ENCODE measurements at regions not wholly inside any gene's neighbourhood (a gene's known extent, or its start where the extent isn't known, plus 50 kb on each side); places are given as distances from the start of the nearest gene placed in this dataset.
"Not testable (repeated sequence)": the region's sequence is repeated elsewhere in the genome, so short reads cannot be mapped to it uniquely, and the experiment has no call there.

GRCh38 chr12:89053817-89054216 is 298.5 kb downstream of the DUSP6 start:
- DNase-seq = not testable (repeated sequence)

GRCh38 chr12:89051065-89051677 is 301.1 kb downstream of the DUSP6 start:
- DNase-seq = peak; percentile 39

- no peak for DNase-seq
Observed at GRCh38 chr12:89047856-89048418, 304.4 kb downstream of the DUSP6 start.

GRCh38 chr12:89041078-89041477 is 311.2 kb downstream of the DUSP6 start:
- DNase-seq = no peak

DNA sequence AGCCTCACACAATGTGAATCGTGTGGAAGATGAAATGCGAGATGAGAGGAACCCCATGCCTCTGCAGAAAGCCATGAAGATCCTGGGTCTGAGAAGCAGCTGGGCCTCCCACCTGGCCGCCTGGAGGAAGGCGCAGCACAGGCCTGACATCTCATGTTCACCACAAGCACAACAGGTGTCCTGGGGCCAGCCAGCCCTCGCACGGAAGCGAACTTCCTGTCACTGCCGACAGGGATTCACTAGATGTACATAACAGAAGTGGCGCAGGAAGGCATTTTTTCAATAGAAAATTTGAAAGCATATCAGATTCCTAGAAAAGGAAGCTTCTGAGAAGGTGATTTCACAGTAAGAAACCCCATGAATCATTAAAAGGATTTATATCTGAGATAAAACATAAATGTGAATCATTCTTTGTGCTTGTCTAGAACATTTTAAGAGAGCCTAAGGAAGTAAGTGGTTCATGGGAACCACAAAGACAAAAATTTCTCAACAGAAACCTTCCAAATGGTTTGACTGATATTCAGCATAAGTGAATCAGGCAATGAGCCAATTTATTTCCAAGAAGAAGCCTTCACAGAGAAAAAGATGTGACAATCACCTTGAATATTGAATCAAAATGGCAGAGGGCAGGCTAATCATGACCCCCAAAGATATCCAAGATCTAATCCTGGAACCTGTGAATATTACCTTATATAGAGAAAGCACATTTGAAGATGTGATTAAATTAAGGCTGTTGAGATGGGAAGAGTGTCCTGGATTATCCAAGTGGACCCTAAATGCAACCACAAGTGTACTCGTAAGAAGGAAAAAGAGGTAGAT is 311.9 kb downstream of the DUSP6 start:
- DNase-seq = peak; percentile 74

GRCh38 chr12:89038831-89039512 is 313.3 kb downstream of the DUSP6 start:
- DNase-seq = no peak

GRCh38 chr12:89033062-89033461 is 319.2 kb downstream of the DUSP6 start:
- no peak for DNase-seq

- no peak for DNase-seq
Observed at GRCh38 chr12:89029961-89030360, 322.3 kb downstream of the DUSP6 start.

DNA sequence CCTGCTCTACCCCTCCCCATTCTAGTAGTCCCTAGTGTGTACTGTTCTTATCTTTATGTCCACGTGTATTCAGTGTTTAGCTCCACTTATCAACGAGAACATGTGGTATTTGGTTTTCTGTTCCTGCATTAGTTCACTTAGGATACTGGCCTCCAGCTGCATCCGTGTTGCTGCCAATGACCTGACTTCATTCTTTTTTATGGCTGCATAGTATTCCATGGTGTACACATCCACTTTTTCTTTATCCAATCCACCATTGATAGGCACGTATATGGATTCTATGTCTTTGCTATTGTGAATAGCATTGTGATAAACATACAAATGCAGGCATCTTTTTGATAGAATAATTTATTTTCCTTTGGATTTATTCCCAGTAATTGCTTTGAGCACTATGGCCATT is 327.7 kb downstream of the DUSP6 start:
- no peak for DNase-seq

GRCh38 chr12:89023936-89024335 is 328.4 kb downstream of the DUSP6 start:
- no peak for DNase-seq

DNA sequence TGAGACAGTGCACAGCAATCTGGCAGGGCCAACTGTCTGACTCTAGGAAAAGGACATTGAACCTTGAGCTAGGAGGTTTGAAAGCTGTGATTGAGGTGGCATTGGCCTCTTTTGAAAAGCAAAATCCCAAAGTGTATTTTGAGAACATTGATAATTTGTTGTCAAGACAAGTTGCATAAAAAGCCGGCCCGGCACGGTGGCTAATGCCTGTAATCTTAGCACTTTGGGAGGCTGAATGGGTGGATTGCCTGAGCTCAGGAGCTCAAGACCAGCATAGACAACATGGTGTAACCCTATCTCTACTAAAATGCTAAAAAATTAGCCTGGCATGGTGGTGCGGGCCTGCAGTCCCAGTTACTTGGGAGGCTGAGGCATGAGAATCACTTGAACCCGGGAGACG is 331.6 kb downstream of the DUSP6 start:
- no peak for DNase-seq

GRCh38 chr12:89020121-89020480 is 332.2 kb downstream of the DUSP6 start:
- no peak for DNase-seq

- peak; percentile 76 for DNase-seq
Observed at GRCh38 chr12:89019439-89020120, 332.7 kb downstream of the DUSP6 start.

DNA sequence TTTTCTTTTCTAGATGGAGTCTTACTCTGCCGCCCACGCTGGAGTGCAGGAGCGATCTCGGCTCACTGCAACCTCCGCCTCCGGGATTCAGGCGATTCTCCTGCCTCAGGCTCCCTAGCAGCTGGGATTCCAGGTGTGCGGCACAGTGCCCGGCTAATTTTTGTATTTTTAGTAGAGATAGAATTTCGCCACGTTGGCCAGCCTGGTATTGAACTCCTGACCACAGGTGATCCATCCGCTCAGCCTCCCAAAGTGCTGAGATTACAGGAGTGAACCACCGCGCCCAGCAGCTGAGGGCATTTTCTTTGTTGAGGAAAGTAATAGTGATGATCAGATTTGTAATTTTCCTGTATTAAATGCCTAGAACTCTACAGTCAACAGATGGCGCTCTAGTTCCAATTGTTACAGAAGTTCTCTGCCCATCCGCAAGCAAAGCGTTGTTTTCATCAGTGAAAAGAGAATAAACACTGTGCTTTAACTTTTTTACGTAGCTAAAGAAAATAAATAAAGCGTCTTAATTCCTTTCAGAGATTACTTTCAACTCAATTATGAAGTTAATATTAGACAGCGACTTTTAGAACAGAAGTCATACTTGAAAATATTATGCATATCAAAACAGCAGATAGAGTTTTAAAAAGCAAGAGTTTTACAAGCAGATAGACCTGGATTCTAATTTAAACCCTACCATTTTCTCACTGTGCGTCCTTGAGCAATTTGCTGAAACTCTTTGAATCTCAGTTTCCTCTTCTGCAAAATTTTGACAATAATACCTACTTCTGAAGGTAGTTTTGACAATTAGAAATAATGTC is 335.1 kb downstream of the DUSP6 start:
- DNase-seq = no peak

DNA sequence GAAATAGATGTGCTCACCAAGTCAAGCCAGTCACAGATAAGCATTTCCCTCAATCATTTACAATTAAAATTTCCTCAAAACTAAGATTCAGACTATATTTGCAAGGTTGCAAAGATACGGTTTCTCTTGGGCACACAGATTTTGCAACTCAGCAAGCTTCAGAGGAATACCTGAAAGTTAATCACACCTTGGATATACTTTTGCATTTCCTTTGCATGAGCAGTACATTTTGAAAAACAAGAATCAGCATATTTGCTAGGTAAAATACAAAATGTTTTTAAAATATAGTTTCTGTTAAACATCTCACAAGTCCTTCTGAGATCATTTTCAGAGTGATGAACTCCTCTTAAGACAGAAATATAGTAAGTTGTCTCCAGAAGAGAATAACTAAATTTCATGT is 336.9 kb downstream of the DUSP6 start:
- DNase-seq = no peak

GRCh38 chr12:88998421-88998820 is 353.9 kb downstream of the DUSP6 start:
- DNase-seq = no peak

GRCh38 chr12:88996200-88996788 is 356.0 kb downstream of the DUSP6 start:
- DNase-seq = no peak

- DNase-seq = no peak
Observed at GRCh38 chr12:88994971-88995370, 357.3 kb downstream of the DUSP6 start.

GRCh38 chr12:88994537-88994936 is 357.8 kb downstream of the DUSP6 start:
- no peak for DNase-seq

DNA sequence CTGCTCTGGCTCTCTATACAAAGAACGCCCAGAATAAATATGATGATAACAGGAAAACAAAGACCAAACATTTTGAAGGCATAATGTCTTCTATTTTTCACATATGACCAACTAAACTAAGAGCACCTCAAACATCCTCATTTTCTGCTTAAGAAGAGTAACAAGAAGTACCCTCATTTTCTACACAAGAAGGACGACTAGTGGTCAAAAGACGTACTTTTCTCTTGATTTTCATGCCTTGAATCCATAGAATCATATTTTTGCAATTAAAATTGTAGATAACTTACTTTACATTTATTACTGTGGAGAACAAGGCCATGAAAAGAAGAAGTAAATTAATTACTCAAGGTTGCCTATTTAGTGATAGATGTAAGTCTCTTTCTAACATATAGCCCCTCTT is 358.6 kb downstream of the DUSP6 start:
- peak; percentile 34 for DNase-seq

DNA sequence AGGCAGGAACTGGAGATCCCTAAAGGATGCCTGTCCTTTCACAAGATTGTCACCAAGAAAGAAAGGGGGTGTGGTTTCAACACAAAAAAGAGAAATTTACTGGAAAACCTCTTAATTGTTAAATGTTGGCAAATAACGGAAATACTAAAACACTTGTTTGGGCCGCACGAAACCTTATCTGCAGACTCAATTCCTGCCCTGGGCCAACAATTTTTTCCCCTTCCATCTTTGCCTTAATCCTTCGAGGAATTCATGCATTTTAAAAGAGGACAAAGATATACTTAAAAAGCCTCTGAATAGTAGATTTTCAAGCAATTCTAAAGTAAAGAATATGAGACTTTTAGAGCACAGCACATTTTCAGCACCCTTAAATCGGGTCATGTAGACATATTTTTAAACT is 366.2 kb downstream of the DUSP6 start:
- no peak for DNase-seq

DNA sequence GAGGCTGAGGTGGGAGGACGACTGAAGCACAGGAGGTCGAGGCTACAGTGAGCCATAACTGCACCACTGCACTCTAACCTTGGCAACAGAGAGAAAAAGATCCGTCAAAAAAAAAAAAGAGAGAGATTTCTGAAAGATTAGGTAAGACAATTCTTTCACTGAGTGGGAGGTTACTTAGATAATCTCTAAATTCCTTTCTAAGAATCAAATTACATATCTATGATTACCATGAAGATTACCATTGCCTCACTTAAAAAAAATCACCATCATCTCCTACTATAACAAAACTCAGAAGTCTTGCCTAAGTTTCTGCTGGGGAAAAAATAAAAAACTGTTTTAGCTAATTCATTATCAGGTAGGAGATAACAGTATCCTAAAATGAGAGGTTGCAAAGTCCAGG is 366.7 kb downstream of the DUSP6 start:
- DNase-seq = no peak

Measured in GDM1 (cell line).